Caco-2 (cell line): ENCODE measurements at regions not wholly inside any gene's neighbourhood (a gene's known extent, or its start where the extent isn't known, plus 50 kb on each side); places are given as distances from the start of the nearest gene placed in this dataset.
A peak's percentile ranks its signal among the peaks of the same experiment; 100 is the strongest.
"Not testable (repeated sequence)": the region's sequence is repeated elsewhere in the genome, so short reads cannot be mapped to it uniquely, and the experiment has no call there.

Experiments
- BruUV-seq: library from RNA; stranded (reverse); fragments of 400-500 nt; replicated peaks from 2 replicates; lab custom pipeline; 2021; lab: Mats Ljungman, UMichigan
- CTCF ChIA-PET: fragments of 300-600 bp; sonication (Branson Sonifier 250); formaldehyde crosslinking; loops from one replicate; lab custom pipeline; 2022; ENCODE audit warnings: antibody characterized with exemption; lab: Charles Lee
- POLR2A ChIA-PET: fragments of 300-600 bp; sonication (Branson Sonifier 250); formaldehyde crosslinking; loops from one replicate; lab custom pipeline; 2022; ENCODE audit warnings: antibody characterized with exemption; lab: Charles Lee
- DNase-seq, 2 experiments: peaks; one replicate each; pipeline versions ENCODE4 v3.0.0 to v3.0.0-alpha.2; 2020 to 2022
- H3K27me3 ChIP-seq: replicated peaks from 2 replicates; pipeline ENCODE4 v1.6.0; 2011; ENCODE audit warnings: low read length; ENCODE audit not compliant: control insufficient read depth, insufficient read depth
- H3K36me3 ChIP-seq: 2 replicates; pipeline ENCODE4 v1.5.1; 2011; ENCODE audit warnings: low read length; ENCODE audit not compliant: control insufficient read depth, insufficient read depth
- H3K4me1 ChIP-seq: fragments of 250-450 bp; sonication (Bioruptor Pico); 2 replicates; pipeline ENCODE4 v1.5.1; 2020; ENCODE audit warnings: mild to moderate bottlenecking
- H3K4me3 ChIP-seq: 2 replicates; pipeline ENCODE4 v1.5.1; 2011; ENCODE audit warnings: low read depth, mild to moderate bottlenecking, control low read depth, low read length
- H3K9me3 ChIP-seq: fragments of 250-450 bp; sonication (Bioruptor Pico); 2 replicates; pipeline ENCODE4 v1.5.1; 2020; ENCODE audit warnings: mild to moderate bottlenecking, moderate library complexity
- H3K27ac Mint-ChIP-seq: one replicate; pipeline ENCODE4 v1.8.0; 2022; ENCODE audit warnings: mixed read lengths; ENCODE audit not compliant: unreplicated experiment
- H3K27me3 Mint-ChIP-seq: one replicate; pipeline ENCODE4 v1.8.0; 2022; ENCODE audit warnings: mixed read lengths; ENCODE audit not compliant: insufficient read depth, unreplicated experiment
- H3K36me3 Mint-ChIP-seq: one replicate; pipeline ENCODE4 v1.8.0; 2022; ENCODE audit warnings: mild to moderate bottlenecking, mixed read lengths; ENCODE audit not compliant: insufficient read depth, unreplicated experiment
- H3K4me1 Mint-ChIP-seq: one replicate; pipeline ENCODE4 v1.8.0; 2022; ENCODE audit warnings: low read depth, mixed read lengths; ENCODE audit not compliant: unreplicated experiment
- H3K4me3 Mint-ChIP-seq: one replicate; pipeline ENCODE4 v1.8.0; 2022; ENCODE audit warnings: mild to moderate bottlenecking, moderate library complexity, mixed read lengths; ENCODE audit not compliant: unreplicated experiment
- H3K9me3 Mint-ChIP-seq: one replicate; pipeline ENCODE4 v1.8.0; 2022; ENCODE audit warnings: mixed read lengths; ENCODE audit not compliant: unreplicated experiment
- intact Hi-C: fragments of 100-400 bp; cut with micrococcal nuclease; formaldehyde crosslinking; loops from one replicate; pipeline ENCODE4 v1.10.0; 2022; ENCODE audit not compliant: unreplicated experiment
- TF ChIP-seq, protein P1 (sequence below), 2 experiments: fragments of 200-600 bp in 1 of 2; IDR thresholded peaks; 1 replicate in 1 of 2; 2 replicates in 1 of 2; pipeline versions ENCODE4 v1.5.1 to v1.8.0; 2011 to 2022; ENCODE audit warnings: antibody characterized with exemption in 1 of 2, control low read depth in 1 of 2, inconsistent platforms in 1 of 2, low read depth in 1 of 2, low read length in 1 of 2, mild to moderate bottlenecking in 1 of 2, moderate library complexity in 1 of 2; ENCODE audit not compliant: insufficient read depth in 1 of 2, severe bottlenecking in 1 of 2, unreplicated experiment in 1 of 2

DNA sequence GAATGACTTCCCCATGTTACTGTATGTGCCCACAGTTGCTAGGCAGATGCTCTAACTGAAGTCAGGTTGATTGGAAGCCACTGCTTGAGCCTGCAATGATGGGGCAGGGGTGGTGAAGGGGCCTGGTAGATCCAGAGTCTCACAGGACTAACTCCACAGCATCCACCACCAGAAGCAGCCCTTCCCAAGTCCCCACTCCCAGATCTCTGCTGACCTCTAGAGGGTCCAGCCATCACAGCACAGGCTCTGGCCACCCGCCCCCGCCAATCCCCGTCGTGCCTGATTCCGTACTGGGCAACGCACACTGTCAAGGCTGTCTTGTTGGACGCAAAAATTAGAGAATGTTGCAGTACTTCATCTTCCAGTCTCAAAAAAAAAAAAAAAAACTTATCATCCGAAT is 136.8 kb upstream of the PDE1C start:
- Mint-ChIP-seq H3K9me3 (no peaks in the 10 kb centered on the region), H3K27ac (no peak overlapping the region), H3K4me3 (no peak overlapping the region), H3K36me3 (no peaks in the 10 kb centered on the region), H3K4me1 (no peaks in the 10 kb centered on the region), H3K27me3 (peaks cover 25% of the 10 kb centered on the region)
- H3K4me3 ChIP-seq, result no peak overlapping the region
- TF ChIP-seq, protein P1, sequence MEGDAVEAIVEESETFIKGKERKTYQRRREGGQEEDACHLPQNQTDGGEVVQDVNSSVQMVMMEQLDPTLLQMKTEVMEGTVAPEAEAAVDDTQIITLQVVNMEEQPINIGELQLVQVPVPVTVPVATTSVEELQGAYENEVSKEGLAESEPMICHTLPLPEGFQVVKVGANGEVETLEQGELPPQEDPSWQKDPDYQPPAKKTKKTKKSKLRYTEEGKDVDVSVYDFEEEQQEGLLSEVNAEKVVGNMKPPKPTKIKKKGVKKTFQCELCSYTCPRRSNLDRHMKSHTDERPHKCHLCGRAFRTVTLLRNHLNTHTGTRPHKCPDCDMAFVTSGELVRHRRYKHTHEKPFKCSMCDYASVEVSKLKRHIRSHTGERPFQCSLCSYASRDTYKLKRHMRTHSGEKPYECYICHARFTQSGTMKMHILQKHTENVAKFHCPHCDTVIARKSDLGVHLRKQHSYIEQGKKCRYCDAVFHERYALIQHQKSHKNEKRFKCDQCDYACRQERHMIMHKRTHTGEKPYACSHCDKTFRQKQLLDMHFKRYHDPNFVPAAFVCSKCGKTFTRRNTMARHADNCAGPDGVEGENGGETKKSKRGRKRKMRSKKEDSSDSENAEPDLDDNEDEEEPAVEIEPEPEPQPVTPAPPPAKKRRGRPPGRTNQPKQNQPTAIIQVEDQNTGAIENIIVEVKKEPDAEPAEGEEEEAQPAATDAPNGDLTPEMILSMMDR (IDR thresholded peaks at IDR 0.05; ENCODE audit: insufficient read depth in 1 of 2, low read depth in 1 of 2, low read length in 1 of 2, severe bottlenecking in 1 of 2, unreplicated experiment in 1 of 2), result peak in 1 of 2 experiments; percentile 49
- intact Hi-C loops, result no loop called here
- ChIA-PET POLR2A (no interaction called here), CTCF (interaction anchor here (2.3 kb wide), 1 partner anchor 463 kb away, joined by 9 read pairs; no protein-coding TSS in a partner anchor)
- no peaks in the 10 kb centered on the region for H3K27me3 ChIP-seq
- no TSS peak for BruUV-seq
- no peaks in the 10 kb centered on the region for H3K36me3 ChIP-seq
- H3K4me1 ChIP-seq, result no peaks in the 10 kb centered on the region
- peak in 1 of 2 experiments; percentile 46 for DNase-seq
- no peaks in the 10 kb centered on the region for H3K9me3 ChIP-seq

DNA sequence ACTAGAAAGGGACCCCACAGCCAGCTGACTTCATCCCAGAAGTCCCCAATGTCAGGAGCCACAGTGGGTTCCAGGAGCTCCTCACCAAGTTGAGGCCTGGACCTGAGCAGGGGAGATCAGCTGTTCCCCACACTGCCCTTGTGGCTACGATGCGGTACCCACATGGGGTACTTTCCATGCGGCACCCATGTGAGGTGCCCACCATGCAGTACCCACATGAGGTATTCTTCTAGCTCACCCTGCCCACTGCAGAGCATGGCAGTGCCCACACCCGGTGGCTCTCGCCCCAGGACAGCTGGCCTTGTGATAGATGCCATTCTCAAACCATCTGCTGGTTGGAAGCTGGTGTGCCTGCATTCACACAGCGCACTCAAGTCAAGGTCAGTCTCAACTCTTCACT is 136.3 kb upstream of the PDE1C start:
- BruUV-seq, result no TSS peak
- DNase-seq, result no peak

DNA sequence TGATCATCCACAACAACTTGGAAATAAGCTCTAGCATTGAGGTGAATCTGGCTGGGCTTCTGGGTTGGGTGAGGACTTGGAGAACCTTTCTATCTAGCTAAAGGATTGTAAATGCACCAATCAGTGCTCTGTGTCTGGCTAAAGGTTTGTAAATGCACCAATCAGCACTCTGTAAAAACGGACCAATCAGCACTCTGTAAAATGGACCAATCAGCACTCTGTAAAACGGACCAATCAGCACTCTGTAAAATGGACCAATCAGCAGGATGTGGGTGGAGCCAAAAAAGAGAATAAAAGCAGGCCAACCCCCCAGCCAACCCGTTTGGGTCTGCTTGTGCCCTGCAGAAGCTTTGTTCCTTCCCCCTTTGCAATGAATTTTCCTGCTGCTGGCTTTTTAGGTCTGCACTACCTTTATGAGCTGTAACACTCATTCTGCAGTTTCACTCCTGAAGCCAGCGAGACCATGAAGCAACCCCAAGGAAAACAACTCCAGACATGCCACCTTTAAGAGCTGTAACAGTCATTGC is 135.2 kb upstream of the PDE1C start:
- BruUV-seq, intact Hi-C loops, H3K36me3 Mint-ChIP-seq, H3K27ac Mint-ChIP-seq, H3K4me1 ChIP-seq, H3K4me1 Mint-ChIP-seq, H3K4me3 ChIP-seq, H3K4me3 Mint-ChIP-seq, H3K36me3 ChIP-seq, H3K9me3 ChIP-seq, H3K9me3 Mint-ChIP-seq, H3K27me3 ChIP-seq, DNase-seq, POLR2A ChIA-PET: not testable (repeated sequence)
- CTCF ChIA-PET, result interaction anchor here (1.3 kb wide), 1 partner anchor 394 kb away, joined by 3 read pairs; no protein-coding TSS in a partner anchor
- H3K27me3 Mint-ChIP-seq, result peaks cover 28% of the 10 kb centered on the region

More for the DNA sequence above, 136.3 kb upstream of the PDE1C start:
- Mint-ChIP-seq H3K4me1 (no peaks in the 10 kb centered on the region), H3K27me3 (peaks cover 28% of the 10 kb centered on the region), H3K36me3 (no peaks in the 10 kb centered on the region), H3K9me3 (no peaks in the 10 kb centered on the region), H3K27ac (no peak overlapping the region), H3K4me3 (no peak overlapping the region)
- ChIA-PET CTCF (no interaction called here), POLR2A (no interaction called here)
- intact Hi-C loops, result no loop called here
- H3K4me3 ChIP-seq, result no peak overlapping the region
- no peaks in the 10 kb centered on the region for H3K4me1 ChIP-seq
- H3K36me3 ChIP-seq, result no peaks in the 10 kb centered on the region
- TF ChIP-seq, protein P1 (IDR thresholded peaks at IDR 0.05; ENCODE audit: insufficient read depth in 1 of 2, low read depth in 1 of 2, low read length in 1 of 2, severe bottlenecking in 1 of 2, unreplicated experiment in 1 of 2), result no peak
- no peaks in the 10 kb centered on the region for H3K27me3 ChIP-seq
- H3K9me3 ChIP-seq, result no peaks in the 10 kb centered on the region
